GM23248 (cell line): ENCODE measurements at regions not wholly inside any gene's neighbourhood (a gene's known extent, or its start where the extent isn't known, plus 50 kb on each side); places are given as distances from the start of the nearest gene placed in this dataset.
A peak's percentile ranks its signal among the peaks of the same experiment; 100 is the strongest.

Source experiments
- DNase-seq: peaks from one replicate; pipeline ENCODE4 v3.0.0-alpha.2; 2015
- H2AFZ ChIP-seq: fragments of 200-600 bp; sonication (generic); 2 replicates; pipeline ENCODE4 v1.6.1; 2016; ENCODE audit warnings: antibody characterized with exemption
- H3F3A ChIP-seq: fragments of 200-600 bp; sonication (generic); 2 replicates; pipeline ENCODE4 v1.6.1; 2016; ENCODE audit warnings: mild to moderate bottlenecking, antibody characterized with exemption, mixed run types; ENCODE audit not compliant: insufficient read depth
- H3K27ac ChIP-seq: fragments of 200-600 bp; sonication (generic); 2 replicates; pipeline ENCODE4 v1.5.1; 2016; ENCODE audit warnings: mild to moderate bottlenecking
- H3K27me3 ChIP-seq: fragments of 200-600 bp; sonication (generic); replicated peaks from 2 replicates; pipeline ENCODE4 v1.6.1; 2016; ENCODE audit warnings: mild to moderate bottlenecking; ENCODE audit not compliant: insufficient read depth
- H3K36me3 ChIP-seq: fragments of 200-600 bp; sonication (generic); 2 replicates; pipeline ENCODE4 v1.6.1; 2016; ENCODE audit warnings: low read depth, mild to moderate bottlenecking
- H3K4me1 ChIP-seq: fragments of 200-600 bp; sonication (generic); 2 replicates; pipeline ENCODE4 v1.6.1; 2016; ENCODE audit warnings: mild to moderate bottlenecking; ENCODE audit not compliant: insufficient read depth
- H3K4me2 ChIP-seq: fragments of 200-600 bp; sonication (generic); one replicate; pipeline ENCODE4 v1.6.1; 2016; ENCODE audit warnings: mild to moderate bottlenecking; ENCODE audit not compliant: unreplicated experiment
- H3K4me3 ChIP-seq: fragments of 200-600 bp; sonication (generic); 2 replicates; pipeline ENCODE4 v1.5.1; 2016; ENCODE audit warnings: mild to moderate bottlenecking
- H3K79me2 ChIP-seq: fragments of 200-600 bp; sonication (generic); 2 replicates; pipeline ENCODE4 v1.6.1; 2016; ENCODE audit warnings: mild to moderate bottlenecking; ENCODE audit not compliant: insufficient read depth
- H3K9ac ChIP-seq: fragments of 200-600 bp; sonication (generic); 2 replicates; pipeline ENCODE4 v1.6.1; 2016; ENCODE audit warnings: mild to moderate bottlenecking
- H3K9me2 ChIP-seq: fragments of 200-600 bp; sonication (generic); 2 replicates; pipeline ENCODE4 v1.6.1; 2016; ENCODE audit warnings: mixed run types, mild to moderate bottlenecking, moderate library complexity; ENCODE audit not compliant: insufficient read depth
- H3K9me3 ChIP-seq: fragments of 200-600 bp; sonication (generic); one replicate; pipeline ENCODE4 v1.6.1; 2017; ENCODE audit warnings: low read depth
- H4K20me1 ChIP-seq: fragments of 200-600 bp; sonication (generic); 2 replicates; pipeline ENCODE4 v1.6.0; 2016; ENCODE audit not compliant: insufficient read depth
- EZH2 ChIP-seq: fragments of 200-600 bp; sonication (generic); IDR thresholded peaks from 2 replicates; pipeline ENCODE4 v1.6.1; 2018; ENCODE audit warnings: antibody characterized with exemption, mild to moderate bottlenecking; ENCODE audit not compliant: insufficient read depth, poor library complexity, severe bottlenecking
- EZH2phosphoT487 ChIP-seq: fragments of 200-600 bp; sonication (generic); IDR thresholded peaks from 2 replicates; pipeline ENCODE4 v1.6.1; 2018; ENCODE audit warnings: antibody characterized with exemption, moderate library complexity, mild to moderate bottlenecking, low read depth; ENCODE audit not compliant: insufficient read depth
- WGBS, 2 experiments: methylation state at CpG; one replicate each; pipeline ENCODE4 v1.1.6; 2015 to 2017; ENCODE audit warnings: low lambda C conversion rate in 2 of 2, low coverage in 1 of 2; ENCODE audit errors: missing lambda C conversion rate in 2 of 2; 5-methylcytosine and 5-hydroxymethylcytosine counted together
- in situ Hi-C: fragments of 300-500 bp; cut with MboI; formaldehyde crosslinking; loops from 2 replicates; pipeline ENCODE4 v1.15.0; 2020

GRCh38 chr15:26081758-26082220, 218.7 kb upstream of the ATP10A start:
- no peaks in the 10 kb centered on the region for H3K79me2 ChIP-seq
- H3K4me1 ChIP-seq = peaks cover 21% of the 10 kb centered on the region
- no peaks in the 10 kb centered on the region for H3K9me3 ChIP-seq
- no peaks in the 10 kb centered on the region for H4K20me1 ChIP-seq
- no peak overlapping the region for H3K9ac ChIP-seq
- no peaks in the 10 kb centered on the region for H3K9me2 ChIP-seq
- TF ChIP-seq EZH2phosphoT487 = no peak
- no peak for TF ChIP-seq EZH2
- in situ Hi-C loops = no loop called here
- H2AFZ ChIP-seq = no peak overlapping the region
- H3K36me3 ChIP-seq = no peaks in the 10 kb centered on the region
- H3F3A ChIP-seq = peaks cover 32% of the 10 kb centered on the region
- DNase-seq = no peak
- no peak overlapping the region for H3K4me3 ChIP-seq
- H3K27me3 ChIP-seq = no peaks in the 10 kb centered on the region
- 17 to 19% methylated on average over 10 of the region's 10 CpGs for WGBS, 2 experiments
- H3K4me2 ChIP-seq = peak overlapping the region; percentile 45
- no peak overlapping the region for H3K27ac ChIP-seq

DNA sequence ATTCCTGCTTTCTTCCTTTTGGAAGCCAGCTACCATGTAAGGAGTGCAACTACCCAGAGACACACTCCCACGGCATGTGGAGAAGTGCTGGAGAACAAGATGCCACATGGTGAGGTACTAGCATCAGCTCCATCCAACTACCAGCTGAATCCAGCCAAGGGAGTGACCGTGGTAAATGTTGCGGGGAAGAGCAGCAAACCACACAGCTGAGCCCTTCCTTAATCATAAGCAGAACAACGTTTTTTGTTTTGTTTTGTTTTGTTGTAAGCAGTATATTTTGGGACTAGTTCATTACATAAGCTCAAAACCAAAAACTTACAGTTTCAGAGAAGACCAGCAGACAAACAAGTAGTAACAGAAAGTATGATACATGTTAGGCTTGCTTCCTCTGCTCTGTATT, 212.6 kb upstream of the ATP10A start:
- in situ Hi-C loops = no loop called here
- H3K36me3 ChIP-seq = no peaks in the 10 kb centered on the region
- no peak overlapping the region for H3K27ac ChIP-seq
- peaks cover 4% of the 10 kb centered on the region; the same call in 1 of the 2 replicates for H3F3A ChIP-seq
- H4K20me1 ChIP-seq = no peaks in the 10 kb centered on the region
- TF ChIP-seq EZH2phosphoT487 (no peak), EZH2 (no peak)
- no peak overlapping the region for H3K4me3 ChIP-seq
- H3K4me1 ChIP-seq = peaks cover 9% of the 10 kb centered on the region; the same call in 1 of the 2 replicates
- H3K9me3 ChIP-seq = no peaks in the 10 kb centered on the region
- WGBS, 2 experiments = 44 to 50% methylated on average over 4 of the region's 4 CpGs
- no peak for DNase-seq
- no peaks in the 10 kb centered on the region for H3K9me2 ChIP-seq
- no peak overlapping the region for H3K4me2 ChIP-seq
- H3K27me3 ChIP-seq = no peaks in the 10 kb centered on the region; the same call in 1 of the 2 replicates
- no peak overlapping the region for H3K9ac ChIP-seq
- H2AFZ ChIP-seq = no peak overlapping the region
- H3K79me2 ChIP-seq = no peaks in the 10 kb centered on the region

DNA sequence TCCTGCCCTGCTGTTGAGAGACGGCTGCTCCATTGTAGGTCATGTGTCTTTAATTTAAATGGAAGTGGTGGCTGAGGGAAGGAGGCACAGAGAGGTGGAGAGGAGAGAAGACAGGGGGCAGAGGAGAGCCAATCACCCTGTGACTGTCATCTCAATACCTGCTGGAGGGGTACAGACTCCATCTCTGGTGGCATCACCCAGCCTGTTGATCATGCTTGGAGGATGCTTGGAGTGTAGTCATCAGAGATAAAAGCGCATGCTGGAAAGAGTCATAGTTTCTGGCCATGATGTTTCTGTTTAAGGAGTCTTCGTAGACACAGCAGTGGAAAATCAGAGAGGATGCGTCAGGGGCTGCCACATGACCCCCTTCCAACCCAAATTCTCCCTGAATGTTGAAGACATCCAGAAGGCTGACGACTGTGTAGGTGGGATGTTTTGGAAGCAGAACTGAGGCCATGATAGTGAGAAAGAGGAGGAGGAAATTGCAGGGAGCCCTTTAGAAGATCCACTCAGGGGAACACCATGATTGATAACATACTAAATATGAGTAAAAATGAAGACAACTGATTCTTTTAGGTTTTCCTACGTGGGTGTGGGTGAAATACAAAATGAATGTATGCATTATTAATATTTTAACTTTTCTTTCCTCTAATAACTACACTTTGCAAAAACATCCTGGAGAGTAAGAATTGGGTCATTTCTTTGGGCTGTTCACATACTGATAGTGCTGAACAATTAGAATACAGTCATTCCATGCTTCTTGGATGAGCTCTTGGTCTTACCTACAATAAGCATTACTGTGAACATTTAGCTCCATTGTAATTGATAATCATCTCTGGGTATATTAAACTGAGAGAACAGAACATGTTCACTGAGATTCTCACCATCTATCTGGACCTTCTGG, 210.6 kb upstream of the ATP10A start:
- H3F3A ChIP-seq = no peaks in the 10 kb centered on the region
- no peaks in the 10 kb centered on the region for H3K79me2 ChIP-seq
- peaks cover 1% of the 10 kb centered on the region for H3K27me3 ChIP-seq
- no peaks in the 10 kb centered on the region for H3K9me3 ChIP-seq
- TF ChIP-seq EZH2phosphoT487 (no peak), EZH2 (no peak)
- H3K36me3 ChIP-seq = no peaks in the 10 kb centered on the region
- 0 out of 2 replicates have a peak, but pooled peaks cover 2% of the 10 kb centered on the region for H3K4me1 ChIP-seq
- no peak overlapping the region for H3K27ac ChIP-seq
- 32 to 34% methylated on average over 6 of the region's 6 CpGs for WGBS, 2 experiments
- H3K4me2 ChIP-seq = no peak overlapping the region
- no peak overlapping the region for H3K9ac ChIP-seq
- H2AFZ ChIP-seq = no peak overlapping the region
- no peak for DNase-seq
- no peaks in the 10 kb centered on the region for H4K20me1 ChIP-seq
- H3K4me3 ChIP-seq = no peak overlapping the region
- in situ Hi-C loops = no loop called here
- no peaks in the 10 kb centered on the region for H3K9me2 ChIP-seq

DNA sequence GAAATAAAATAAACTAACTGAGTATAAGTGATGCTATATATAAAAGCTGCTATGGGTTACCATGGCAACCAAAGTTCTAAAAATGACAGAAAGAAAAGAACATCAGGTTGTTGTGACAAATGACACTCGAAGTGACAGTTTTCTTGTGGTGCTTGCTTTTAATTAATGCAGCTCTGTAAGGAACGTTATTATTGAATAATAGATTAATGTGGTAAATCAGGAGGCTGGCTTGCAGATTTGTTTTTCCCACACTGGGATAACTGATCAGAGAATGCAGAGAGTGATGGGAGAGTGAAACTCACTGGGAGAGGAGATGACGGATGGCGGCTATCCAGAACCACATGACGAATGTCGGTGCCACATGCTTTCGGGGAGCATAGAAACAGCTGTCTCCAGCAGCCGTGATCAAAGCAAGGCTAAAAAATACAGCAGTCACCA, 207.0 kb upstream of the ATP10A start:
- in situ Hi-C loops = no loop called here
- no peak overlapping the region for H3K9ac ChIP-seq
- peaks cover 5% of the 10 kb centered on the region for H3K27me3 ChIP-seq
- H3K9me2 ChIP-seq = no peaks in the 10 kb centered on the region
- H3K4me3 ChIP-seq = no peak overlapping the region
- WGBS, 2 experiments = 19 to 24% methylated on average over 8 of the region's 8 CpGs
- H3F3A ChIP-seq = no peaks in the 10 kb centered on the region
- no peaks in the 10 kb centered on the region for H3K4me1 ChIP-seq
- no peak overlapping the region for H3K4me2 ChIP-seq
- no peak overlapping the region for H3K27ac ChIP-seq
- no peaks in the 10 kb centered on the region for H3K36me3 ChIP-seq
- H2AFZ ChIP-seq = no peak overlapping the region
- H3K79me2 ChIP-seq = no peaks in the 10 kb centered on the region
- H4K20me1 ChIP-seq = no peaks in the 10 kb centered on the region
- no peak for DNase-seq
- H3K9me3 ChIP-seq = no peaks in the 10 kb centered on the region
- TF ChIP-seq EZH2phosphoT487 (no peak), EZH2 (no peak)
